ENCODE measurements at regions not wholly inside any gene's neighbourhood (a gene's known extent, or its start where the extent isn't known, plus 50 kb on each side); places are given as distances from the start of the nearest gene placed in this dataset.

- no peak for DNase-seq
Measured at GRCh38 chr2:188158337-188159100, 133.2 kb upstream of the GULP1 start.

GRCh38 chr2:188159484-188159883, 132.2 kb upstream of the GULP1 start:
- DNase-seq: no peak

GRCh38 chr2:188170356-188170755, 121.3 kb upstream of the GULP1 start:
- DNase-seq: no peak

GRCh38 chr2:188176620-188177019, 115.1 kb upstream of the GULP1 start:
- DNase-seq: no peak

- no peak for DNase-seq
Measured at GRCh38 chr2:188181067-188181838, 110.4 kb upstream of the GULP1 start.

- no peak for DNase-seq
Measured at GRCh38 chr2:188181884-188182283, 109.8 kb upstream of the GULP1 start.

- peak in 1 of 3 experiments; percentile 27 for DNase-seq
Measured at GRCh38 chr2:188187726-188188125, 103.9 kb upstream of the GULP1 start.

GRCh38 chr2:188189356-188189755, 102.3 kb upstream of the GULP1 start:
- DNase-seq: no peak

- no peak for DNase-seq
Measured at GRCh38 chr2:188193230-188193629, 98.4 kb upstream of the GULP1 start.

- no peak for DNase-seq
Measured at GRCh38 chr2:188196343-188197008, 95.2 kb upstream of the GULP1 start.

GRCh38 chr2:188199716-188200128, 92.0 kb upstream of the GULP1 start:
- DNase-seq: no peak

- DNase-seq: no peak
Measured at GRCh38 chr2:188201639-188202038, 90.0 kb upstream of the GULP1 start.

- DNase-seq: no peak
Measured at GRCh38 chr2:188202777-188203176, 88.9 kb upstream of the GULP1 start.

- no peak for DNase-seq
Measured at GRCh38 chr2:188203776-188204175, 87.9 kb upstream of the GULP1 start.

- no peak for DNase-seq
Measured at GRCh38 chr2:188204824-188205223, 86.8 kb upstream of the GULP1 start.

- DNase-seq: no peak
Measured at GRCh38 chr2:188207554-188207953, 84.1 kb upstream of the GULP1 start.

GRCh38 chr2:188209218-188209617, 82.5 kb upstream of the GULP1 start:
- DNase-seq: no peak

GRCh38 chr2:188217264-188217663, 74.4 kb upstream of the GULP1 start:
- no peak for DNase-seq

GRCh38 chr2:188219541-188219940, 72.1 kb upstream of the GULP1 start:
- DNase-seq: no peak

GRCh38 chr2:188220535-188220934, 71.1 kb upstream of the GULP1 start:
- DNase-seq: no peak

- no peak for DNase-seq
Measured at GRCh38 chr2:188227713-188228112, 64.0 kb upstream of the GULP1 start.

GRCh38 chr2:188235364-188235763, 56.3 kb upstream of the GULP1 start:
- DNase-seq: no peak

- DNase-seq: no peak
Measured at GRCh38 chr2:188238386-188238785, 53.3 kb upstream of the GULP1 start.
